Hindlimb muscle (tissue), 1 donor: ENCODE measurements at regions not wholly inside any gene's neighbourhood (a gene's known extent, or its start where the extent isn't known, plus 50 kb on each side); places are given as distances from the start of the nearest gene placed in this dataset.
"Not testable (repeated sequence)": the region's sequence is repeated elsewhere in the genome, so short reads cannot be mapped to it uniquely, and the experiment has no call there.

Source experiments
- DNase-seq: peaks from one replicate; pipeline ENCODE4 v3.0.0-alpha.2; 2013

DNA sequence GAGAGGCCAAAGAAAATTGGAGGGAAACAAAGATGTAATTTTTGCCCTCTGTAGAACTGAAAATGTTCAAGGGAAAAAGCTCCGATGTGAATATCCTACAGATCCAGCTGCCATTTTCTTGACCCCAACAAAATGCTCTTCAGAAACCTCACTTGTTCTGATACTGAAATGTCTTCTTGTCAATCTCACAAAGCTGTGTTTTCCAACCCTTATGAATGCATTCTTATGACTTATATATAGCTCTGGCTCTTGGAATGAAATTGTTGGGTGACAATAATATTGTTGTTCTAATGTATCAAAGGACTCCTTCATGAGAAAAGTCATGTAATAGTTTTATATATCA, 157.1 kb upstream of the TGFBR2 start:
- no peak for DNase-seq

DNA sequence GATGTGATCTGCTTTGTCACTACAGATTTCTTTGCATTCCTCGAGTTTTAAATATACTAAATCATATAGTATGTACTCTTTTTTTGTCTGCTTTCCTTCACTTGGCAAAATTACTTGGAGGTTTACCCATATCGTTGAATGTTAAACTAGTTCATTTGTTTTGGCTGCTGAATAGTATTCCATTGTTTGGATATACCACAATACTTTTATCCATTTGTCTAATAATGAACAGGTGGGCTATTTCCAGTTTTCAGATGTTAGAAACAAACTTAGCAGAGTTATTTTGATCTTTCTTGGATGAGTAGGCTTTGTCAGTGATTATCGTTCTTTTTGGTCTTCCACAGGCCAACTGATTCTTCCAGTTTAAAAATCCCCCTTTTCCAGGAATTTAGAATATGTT, 154.0 kb upstream of the TGFBR2 start:
- DNase-seq: no peak

DNA sequence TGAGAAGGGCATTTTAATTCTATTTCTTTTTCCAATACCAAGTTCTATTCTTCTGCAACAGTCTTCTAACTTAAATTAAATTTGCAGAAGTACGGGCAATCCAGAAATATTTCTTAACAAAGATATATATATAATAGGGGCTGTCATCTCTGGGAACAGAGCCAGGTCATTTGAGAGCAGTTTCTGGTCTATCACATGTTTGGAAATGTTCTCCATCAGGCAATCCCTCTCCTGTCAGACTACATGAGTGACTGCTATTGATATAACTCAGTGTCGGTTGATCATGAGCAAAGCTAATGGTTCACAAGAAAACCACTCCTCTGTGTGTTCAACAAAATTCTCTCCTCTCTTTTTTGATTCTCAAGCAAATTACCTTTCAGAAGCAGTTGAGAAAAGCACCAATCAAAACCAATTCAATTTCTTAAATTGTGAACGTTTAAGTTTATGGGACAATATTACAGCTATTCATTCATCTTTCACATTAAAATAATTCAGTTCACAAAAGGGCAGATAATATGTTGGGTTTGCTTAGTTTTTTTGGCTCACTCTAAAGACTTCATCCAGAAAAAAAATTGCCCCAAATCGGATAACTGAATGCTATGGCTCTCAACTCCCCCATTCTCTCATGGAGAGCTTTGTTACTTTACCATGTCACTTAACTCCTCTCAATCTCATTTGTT, 152.9 kb upstream of the TGFBR2 start:
- no peak for DNase-seq

DNA sequence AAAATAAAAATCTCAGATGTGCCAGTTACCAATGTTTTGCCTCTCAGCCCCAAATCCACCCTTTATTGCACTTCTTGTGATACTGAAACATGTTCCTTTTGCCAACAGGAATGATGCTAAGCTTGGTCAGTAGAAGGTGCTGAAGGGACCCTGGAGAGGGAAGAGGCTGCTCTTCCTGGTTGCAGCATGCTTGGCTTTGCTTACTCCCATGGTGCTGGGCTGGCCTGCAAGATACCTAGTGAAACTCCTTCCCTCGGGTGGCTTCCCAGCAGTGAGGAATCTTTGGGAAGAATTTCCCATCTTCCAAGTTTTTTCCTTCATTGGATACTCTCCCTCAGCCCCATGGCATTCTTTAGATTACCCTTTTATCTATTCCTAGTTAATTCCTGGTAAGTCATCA, 151.8 kb upstream of the TGFBR2 start:
- DNase-seq: no peak

DNA sequence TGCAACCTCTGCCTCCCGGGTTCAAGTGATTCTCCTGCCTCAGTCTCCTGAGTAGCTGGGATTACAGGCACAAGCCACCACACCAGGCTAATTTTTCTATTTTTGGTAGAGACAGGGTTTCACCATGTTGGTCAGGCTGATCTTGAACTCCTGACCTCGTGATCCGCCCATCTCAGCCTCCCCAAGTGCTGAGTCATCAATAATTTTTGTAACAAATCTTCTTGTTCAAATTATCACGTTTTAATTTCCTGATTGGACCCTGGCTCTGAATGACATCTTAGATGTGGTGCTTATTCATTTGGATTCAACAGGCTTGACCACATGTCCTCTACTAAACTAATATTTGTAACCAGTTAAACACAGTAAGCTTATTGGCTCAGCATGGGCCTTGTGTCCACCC, 151.3 kb upstream of the TGFBR2 start:
- DNase-seq: not testable (repeated sequence)

DNA sequence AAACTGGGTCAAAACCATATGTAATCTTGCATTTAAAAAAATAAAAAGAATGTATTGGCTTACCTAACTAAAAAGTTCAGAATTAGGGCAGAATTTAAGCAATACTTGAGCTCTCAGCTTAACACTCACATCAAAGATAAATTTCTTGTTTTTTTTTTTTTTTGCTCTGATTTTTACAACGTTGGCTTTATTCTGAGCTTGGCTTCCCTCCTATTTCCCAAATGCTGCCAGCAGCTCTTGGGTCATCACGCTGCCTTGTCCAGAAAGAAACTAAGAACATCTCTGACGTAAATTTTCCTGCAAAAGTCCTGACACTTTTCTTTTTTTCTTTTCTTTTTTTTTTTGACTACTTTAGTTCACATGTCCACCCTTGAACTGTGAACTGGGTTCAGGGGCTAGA, 150.6 kb upstream of the TGFBR2 start:
- no peak for DNase-seq

DNA sequence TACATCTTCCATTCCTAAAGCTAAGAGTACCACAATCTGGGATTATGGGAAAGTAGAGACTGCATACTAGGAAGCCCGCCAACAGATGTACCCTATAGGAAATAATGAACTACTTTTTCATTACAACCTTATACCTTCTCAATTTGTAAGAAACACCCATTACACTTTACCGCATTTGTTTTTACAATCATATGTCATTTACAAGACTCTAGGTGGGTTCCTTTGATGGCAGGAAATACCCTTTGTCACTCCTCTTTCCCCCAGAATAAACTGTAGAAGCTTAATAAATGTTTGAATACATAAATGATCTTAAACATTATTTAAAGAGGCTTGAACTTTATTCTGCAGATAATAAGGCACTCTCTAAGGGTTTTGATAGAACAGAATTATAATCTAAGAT, 150.1 kb upstream of the TGFBR2 start:
- no peak for DNase-seq

DNA sequence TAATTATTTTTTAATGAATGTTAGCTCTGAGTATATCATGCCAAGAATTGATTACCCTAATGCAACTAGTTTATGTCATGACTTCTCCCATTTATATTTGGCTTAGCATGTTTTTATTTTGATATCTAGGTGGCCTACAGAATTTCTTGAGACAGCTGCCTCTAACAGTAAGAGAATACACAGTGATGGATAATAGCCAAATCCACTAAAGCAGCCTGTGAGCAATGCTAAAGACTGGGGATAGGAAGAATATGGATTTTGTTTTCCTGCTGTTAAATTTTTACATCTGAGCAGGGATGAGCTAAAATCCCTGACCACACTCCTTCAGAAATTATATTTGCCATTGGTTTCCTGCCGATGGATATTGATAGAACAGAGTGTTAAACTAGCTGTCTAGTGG, 149.3 kb upstream of the TGFBR2 start:
- no peak for DNase-seq

DNA sequence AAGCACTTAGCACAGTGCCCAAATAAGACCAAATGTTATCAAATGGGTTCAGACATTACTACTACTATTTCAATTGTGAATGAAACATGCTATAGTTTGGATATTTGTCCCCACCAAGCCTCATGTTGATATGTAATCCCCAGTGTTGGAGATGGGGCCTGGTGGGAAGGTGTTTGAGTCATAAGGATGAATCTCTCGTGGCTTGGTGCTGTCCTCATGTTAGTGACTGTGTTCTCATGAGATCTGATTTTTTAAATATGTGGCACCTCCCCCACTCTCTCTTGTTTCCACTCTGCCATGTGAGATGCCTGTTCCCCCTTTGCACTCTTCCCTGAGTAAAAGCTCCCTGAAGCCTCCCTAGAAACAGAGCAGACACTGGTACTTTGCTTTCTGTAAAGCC, 148.7 kb upstream of the TGFBR2 start:
- no peak for DNase-seq

DNA sequence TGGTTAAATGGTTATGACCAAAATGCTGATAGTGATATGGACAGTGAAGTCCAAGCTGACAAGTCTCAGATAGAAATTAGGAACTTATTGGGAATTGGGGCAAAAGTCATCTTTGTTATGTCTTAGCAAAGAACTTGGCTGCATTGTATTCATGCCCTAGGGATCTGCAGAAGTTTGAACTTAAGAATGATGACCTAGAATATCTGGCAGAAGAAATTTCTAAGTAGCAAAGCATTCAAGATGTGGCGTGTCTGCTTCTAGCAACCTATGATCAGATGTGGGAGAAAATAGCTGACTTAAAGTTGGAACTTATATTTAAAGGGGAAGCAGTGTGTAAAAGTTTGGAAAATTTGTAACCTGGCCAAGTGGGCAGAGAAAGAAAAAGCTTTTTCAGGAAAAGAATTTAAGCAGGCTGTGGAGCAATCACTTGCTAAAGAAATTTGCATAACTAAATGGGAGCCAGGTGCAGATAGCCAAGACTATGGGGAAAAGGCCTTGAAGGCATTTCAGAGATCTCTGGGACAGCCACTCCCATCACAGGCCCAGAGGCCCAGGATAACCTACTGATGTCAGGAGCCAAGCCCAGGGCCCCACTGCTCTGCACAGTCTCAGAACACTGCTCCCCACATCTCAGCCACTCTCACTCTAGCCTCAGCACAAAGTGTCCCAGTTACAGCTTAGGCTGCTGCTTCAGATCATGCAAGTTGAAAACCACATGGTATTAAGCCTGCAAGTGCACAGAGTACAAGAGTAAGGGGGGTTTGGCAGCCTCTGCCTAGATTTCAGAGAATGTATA, 147.8 kb upstream of the TGFBR2 start:
- no peak for DNase-seq

DNA sequence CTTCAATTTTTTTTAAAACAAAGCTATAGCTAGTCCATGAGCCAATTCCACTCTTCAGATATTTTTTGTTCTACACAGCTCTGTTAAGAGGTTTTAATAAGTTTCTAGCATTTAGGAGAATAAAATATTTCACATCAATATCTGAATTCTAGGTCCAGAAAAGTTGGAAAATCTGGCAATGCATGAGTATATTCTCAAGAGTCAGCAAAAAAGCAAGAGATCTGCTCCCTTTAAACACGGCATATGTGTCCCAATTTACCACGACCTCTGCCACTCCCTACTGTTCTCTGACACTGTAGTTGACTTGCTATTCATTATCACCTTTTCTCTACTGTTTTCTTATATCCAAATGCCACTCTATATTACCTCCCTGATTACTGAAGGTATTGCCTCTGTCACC, 145.1 kb upstream of the TGFBR2 start:
- no peak for DNase-seq

DNA sequence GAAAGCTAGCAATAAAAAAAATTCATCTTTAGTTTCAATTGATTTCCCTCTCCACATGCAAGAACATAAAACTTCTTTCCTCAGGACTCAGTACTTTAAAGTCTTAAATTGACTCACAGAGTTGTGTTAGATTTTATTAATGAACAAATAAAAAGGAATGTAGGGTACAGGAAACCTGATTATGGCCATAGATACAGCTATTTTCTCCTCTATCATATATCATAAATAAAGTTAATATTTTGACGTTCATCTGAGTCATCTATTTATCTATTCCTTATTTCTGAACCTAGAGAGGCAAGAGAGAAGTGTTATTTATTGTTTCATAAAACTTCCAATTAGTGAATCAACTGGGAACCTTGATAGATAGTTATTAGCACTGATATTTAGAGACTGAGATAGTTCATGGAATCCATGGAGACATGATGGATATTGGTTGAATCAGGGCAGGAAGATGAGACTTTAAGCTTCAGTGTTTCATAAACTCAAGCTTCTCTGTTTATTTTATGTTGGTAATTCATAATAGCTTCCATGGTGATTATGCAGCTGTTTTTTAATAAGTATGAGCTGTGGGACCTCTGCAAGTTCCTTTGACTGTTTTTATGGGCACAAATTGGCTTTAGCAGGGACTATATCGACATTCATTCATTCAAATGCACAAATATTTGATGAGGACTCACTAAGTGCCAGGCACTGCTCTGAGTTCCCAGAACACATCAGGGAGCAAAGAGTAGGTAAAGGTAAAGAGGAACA, 143.5 kb upstream of the TGFBR2 start:
- DNase-seq: no peak

DNA sequence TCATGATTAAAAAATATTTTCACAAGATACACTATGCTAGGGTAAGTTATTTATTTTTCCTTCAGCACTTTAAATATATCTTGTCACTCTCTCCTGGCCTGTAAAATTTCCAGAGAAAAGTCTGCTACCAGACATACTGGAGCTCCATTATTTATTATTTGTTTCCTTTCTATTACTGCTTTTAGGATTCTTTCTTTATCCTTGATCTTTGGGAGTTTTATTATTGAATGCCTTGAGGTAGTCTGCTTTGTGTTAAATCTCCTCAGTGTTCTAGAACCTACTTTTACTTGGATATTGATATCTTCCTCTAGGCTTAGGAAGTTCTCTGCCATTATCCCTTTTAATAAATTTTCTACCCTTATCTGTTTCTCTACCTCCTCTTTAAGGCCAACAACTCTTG, 142.0 kb upstream of the TGFBR2 start:
- DNase-seq: no peak

DNA sequence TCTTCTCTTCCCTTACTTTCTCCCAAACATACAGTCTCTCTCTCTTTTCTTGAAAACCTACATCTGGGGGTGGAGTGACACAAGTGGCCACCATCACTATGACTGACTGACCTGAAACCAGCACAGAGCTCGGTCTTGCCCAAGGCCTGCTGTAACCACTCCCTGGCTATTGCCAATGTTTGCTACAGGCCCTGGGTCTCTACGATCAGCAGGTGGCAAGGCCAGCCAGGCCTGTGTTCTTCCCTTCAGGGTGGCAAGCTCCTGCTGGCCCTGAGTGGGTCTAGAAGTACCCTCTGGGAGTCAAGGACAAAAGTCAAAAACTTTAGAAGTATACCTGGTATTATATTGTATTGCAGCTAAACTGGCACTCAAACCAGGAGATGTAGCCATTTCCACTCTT, 140.9 kb upstream of the TGFBR2 start:
- DNase-seq: no peak

DNA sequence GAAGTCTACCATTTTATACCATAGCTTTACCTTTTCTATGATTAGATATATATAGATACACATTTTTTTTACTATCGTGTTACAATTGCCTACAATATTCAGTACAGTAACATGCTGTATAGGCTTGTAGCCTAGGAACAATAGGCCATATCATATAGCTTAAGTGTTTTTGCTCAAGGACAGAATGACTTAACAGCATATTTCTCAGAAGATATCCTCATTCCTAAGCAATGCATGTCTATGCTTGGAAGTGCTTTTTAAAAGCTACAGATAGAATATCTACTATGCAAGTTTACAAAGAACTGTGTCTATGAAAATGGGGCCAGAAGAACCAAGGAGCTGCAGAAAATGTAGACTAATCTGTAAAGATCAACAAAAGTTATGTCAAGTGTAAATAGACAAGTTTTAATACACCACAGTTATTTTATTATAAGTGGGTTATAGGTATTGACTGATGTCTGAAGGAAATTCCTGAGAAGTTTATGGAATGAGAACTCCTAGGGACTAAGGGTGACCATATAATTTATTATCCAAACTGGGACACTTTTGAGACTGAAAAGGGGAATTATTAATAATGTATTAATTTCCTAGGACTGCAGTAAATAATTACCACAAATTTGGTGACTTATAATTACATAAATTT, 138.7 kb upstream of the TGFBR2 start:
- no peak for DNase-seq

DNA sequence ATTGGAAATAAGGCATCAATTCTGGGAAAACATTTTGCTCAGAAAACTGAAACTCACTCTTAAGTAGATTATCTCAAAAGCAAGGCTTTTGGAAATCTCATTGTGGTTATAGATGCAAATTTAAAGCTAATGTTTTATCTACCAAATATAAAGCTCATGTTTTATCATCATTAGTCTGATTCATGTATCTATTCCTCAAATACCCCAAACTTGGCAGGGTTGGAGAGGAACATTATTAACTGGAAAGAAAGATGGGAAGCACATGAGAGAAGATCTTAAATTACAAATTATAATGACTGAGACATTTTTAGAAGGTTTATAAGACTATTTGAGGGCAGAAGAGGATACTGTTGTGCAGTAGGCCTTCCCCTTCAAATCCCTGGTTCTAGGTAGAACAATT, 137.3 kb upstream of the TGFBR2 start:
- no peak for DNase-seq

DNA sequence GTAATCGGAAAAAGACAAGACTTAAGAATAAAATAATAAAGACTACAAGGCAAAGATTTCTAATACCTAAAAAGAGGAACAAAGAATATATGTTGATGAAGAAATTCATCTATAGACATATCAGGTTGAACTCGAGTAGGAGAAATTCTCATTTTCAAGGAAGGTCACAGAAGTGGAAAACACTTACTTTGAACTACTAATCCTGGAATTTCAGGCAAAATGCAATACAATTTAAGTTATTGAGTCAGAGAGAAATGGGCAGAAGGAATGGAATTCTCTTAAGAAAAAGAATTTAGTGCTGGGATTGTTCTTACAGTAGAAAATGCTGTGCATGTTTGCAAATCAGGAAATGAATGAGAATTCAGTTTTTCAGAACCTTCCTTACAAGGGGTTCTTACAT, 135.9 kb upstream of the TGFBR2 start:
- DNase-seq: no peak

DNA sequence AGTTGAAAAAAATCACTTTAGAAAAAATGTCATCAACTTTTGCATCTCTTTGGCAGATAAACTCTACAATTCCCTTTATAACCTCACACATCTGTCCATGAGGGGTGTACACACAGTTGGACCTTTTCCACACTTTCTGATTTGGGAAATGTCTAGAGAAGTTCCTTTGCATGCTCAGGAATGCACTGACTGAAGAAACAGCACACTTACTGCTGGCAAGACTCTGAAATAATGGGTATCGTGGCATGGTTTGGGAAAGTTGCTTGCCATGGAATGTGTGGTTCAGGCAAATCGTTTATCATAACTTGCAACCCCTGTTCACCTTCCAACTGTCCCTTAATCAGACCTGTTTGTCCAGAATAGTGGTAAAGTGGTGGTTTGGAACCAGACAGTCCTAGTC, 135.3 kb upstream of the TGFBR2 start:
- no peak for DNase-seq

DNA sequence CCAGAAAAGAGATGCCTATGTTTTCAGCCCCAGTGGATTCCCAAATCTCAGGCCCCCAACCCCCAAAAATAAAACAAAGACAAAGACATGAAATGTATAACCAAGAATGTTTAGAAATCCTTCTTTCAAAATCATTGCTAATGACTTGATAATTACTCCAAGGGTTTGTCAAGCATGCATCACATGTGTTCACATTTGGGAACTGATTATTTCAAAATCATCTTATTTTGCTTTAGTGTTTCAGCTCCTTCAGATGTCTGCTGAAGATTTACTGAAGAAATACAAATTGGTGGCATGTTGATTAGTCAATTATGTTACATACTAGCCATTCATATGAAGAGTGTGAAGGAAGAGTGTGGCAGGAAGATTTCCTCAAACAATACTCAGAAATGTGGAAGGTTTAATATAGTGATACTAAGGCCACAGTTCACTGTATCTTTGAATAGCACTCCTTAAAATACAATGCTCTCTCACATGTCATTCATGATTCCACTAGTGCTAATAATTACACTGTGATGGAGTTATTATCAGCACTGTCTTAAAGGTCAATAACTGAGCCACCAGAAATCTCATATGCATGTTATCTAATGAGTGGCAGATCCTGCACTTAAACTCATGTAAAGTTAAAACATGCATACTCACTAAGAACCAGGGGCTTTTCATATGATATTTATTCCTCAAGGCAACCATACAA, 134.5 kb upstream of the TGFBR2 start:
- DNase-seq: no peak

DNA sequence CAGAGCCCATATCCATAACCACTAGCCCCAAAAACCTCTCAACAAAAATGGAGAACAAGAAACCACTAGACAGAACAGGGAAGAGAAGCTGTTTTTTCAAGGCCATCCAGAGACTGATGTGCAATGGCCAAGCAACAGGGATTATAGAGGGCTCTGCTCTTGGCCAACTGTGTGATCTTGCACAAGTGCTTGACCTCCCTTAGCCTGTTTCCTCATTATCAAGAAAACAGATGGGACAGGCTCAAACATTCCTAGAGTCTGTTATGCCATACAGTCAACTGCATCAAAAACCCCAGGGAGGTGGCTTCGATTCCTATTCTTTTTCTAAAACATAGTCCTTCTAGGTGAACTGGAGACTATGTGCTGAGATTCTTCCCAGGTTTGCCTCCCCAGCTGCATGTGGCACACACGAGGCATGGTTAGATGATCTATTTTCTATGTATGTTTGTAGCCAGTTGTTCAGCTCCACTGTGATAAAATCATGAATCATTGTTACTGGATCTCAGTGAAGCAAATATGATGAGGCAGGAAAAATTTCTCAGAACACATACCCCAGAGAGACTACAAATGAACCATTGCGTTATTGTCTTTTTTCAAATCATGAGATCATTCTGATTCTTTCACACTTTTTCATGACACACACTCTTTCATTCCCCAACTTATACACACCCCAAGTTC, 132.9 kb upstream of the TGFBR2 start:
- DNase-seq: no peak

DNA sequence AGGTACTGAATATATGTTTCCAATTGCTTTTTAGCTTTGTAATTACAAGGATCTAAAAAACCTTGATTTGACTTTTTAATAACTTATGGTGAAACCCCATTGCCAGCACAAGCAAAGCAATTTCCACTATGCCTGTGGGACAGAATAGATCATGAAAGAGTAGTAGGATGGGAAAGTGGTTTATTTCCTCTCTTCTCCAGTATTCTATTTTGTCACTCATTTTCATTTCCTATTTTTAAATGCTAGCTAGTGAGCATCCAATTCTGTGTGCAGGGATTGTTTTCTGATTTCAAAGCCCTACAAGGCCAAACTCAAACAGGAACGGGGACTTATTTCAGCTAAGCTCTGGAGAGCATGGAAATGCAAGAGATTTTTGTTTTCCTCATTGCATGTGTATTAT, 132.0 kb upstream of the TGFBR2 start:
- DNase-seq: no peak
